HG03280 (cell line): ENCODE measurements at regions not wholly inside any gene's neighbourhood (a gene's known extent, or its start where the extent isn't known, plus 50 kb on each side); places are given as distances from the start of the nearest gene placed in this dataset.

Experiments
- ATAC-seq: cut with Tn5 transposase; IDR thresholded peaks from one replicate; pipeline ENCODE4 v1.9.1; 2021; ENCODE audit warnings: mild to moderate bottlenecking, moderate library complexity; ENCODE audit not compliant: unreplicated experiment

DNA sequence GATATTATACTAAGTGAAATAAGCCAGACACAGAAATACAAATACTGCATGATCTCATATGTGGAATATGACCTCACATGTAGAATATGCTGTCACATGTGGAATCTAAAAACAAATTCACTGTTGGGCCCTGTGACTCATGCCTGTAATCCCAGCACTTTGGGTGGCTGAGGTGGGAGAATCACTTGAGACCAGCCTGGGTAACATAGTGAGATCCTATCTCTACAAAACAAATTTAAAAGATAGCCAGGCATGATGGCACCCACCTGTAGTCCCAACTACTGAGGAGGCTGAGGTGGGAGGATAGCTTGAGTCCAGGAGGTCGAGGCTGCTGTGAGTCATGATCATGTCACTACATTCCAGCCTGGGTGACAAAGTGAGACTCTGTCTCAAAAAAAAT, 160.3 kb downstream of the PTEN start:
- ATAC-seq: no peak

DNA sequence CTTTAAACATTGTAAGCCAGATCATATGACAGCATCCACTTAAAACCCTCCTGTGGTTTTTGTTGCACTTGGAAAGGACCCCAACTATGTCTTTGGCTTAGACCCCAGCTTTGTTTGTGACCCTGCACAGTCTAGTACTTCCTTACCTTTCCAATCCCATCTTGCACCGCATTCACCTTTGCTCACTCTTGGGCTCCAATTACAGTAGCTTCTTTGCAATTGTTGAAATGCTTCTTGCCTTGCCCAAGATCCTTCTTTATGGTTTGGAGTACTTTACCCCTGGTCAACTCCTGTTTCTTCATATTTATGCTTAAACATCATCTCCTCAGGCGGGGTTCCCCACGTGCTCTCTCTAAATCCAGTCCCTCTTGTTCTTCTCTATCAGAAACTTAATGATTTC, 162.6 kb downstream of the PTEN start:
- ATAC-seq: no peak

DNA sequence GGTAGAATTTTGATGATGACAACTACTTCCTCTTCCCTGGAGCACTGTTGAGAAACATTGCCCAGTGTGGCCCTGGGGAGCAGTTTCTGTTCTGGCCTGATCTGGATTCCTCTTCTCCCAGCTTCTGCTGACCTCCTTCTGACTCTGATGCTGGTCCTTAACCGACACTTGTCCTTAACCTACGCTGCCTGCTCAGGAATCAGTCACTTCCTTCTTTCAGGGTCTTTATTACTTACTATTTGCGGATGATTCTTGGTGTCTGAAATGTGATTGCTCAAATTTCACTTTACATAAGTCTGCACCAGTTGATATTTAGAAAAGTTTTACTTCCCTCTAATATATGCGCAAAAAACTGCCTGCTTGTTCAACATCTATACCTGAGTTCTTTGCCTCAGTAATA, 164.1 kb downstream of the PTEN start:
- ATAC-seq: no peak

DNA sequence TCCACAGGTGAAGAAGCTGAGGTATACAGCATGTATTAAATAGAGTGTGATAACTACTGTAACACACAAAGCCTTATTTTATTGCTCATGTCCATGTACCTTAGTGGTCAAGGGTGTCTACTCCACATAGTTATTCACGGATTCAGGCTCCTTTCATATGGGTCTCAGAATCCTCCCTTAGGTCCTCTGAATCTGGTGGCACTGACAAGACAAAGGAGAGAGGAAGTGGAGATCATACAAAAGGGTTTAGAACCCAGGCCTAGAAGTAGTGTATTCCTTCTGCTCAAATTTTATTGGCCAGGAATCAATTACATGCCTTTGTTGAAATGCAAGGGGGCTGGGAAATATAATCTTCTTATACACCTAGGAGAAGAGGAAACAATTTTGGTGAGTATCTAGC, 164.6 kb downstream of the PTEN start:
- no peak for ATAC-seq

DNA sequence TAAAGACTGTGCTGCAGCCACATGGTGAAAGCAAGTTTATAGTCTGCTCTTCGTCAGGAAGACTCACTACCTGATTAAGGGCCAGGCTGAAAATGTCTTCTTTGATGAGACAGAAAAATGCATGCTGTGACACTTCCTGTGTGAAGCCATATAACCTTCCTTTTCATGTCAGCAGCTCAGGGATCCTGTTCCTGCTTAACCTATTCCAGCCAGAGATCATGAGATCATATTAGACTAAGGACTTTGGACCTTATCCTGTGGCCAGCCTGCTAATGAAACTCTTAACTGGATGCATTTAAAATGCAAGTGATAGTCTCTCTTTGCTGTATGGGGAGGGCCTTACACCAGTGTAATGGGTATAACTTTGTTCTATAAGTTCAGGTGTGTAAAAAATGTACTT, 165.2 kb downstream of the PTEN start:
- ATAC-seq: no peak

DNA sequence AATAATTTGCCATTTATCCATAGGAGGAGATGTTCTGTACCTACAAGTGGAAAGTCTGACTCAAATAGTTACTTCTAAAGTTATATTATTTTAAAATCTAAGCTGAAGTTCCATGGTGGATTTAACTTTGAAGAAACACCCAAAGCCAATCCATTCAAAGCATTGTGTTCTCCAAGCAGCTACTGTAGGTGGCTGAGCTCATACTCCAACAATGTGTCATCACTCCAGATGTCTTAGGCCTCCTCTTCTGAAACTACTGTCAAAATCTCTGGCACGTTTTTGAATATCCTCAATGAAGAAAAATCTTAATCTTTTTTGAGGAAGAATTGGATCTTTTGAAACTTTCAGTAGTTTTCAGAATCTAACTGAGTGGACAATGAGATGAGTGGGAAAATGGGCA, 169.1 kb downstream of the PTEN start:
- ATAC-seq: no peak

DNA sequence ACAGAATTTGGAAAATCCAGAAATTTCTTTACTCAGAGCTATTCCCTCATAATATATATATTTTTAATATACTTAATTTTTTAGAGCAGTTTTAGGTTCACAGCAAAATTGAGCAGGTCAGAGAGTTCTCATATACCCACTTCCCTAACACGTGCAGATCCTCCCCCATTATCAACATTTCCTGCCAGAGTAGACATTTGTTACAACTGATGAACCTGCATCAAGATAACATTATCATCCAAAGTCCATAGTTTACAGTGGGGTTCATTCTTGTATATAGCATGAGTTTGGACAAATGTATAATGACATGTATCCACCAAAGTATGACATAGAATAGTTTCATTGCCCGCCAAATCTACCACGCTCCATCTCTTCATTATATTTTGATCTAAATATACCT, 170.0 kb downstream of the PTEN start:
- no peak for ATAC-seq

DNA sequence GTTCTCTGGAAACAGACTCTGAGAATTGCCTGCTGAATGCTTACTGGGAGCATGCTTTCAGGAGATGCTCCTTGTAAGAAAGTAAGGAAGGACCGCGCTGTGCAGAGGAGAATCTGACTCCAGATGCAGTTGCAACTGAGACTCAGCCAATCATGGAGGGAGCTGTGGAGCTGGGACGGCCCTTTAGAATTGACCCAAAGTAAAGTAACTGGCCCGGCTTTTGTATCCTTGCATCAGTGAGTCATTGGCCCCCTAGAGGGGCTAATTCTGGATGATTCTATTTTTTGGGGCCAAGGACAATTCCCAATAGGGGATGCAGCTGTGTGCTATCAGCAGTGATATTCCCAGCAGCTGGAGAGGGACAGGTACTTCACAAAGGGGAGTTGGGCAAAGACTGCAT, 170.4 kb downstream of the PTEN start:
- no peak for ATAC-seq

DNA sequence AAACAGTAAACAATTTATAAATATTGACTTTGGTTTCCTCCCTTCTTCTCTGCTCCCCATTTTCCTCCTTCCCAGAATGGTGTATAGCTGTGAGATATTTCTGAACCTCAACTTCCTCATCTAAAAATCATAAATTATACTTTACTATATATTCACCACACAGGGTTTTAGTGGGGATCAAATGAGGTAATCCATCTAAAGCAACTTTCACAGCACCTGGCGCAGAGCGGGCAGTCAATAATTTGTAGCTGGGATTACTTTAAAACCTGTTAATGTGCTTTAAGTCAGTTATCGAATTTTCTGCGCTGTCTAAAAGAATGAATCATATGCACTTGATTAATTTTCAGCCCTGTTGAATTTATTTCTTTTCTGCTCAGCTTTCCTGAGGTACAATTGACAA, 172.7 kb downstream of the PTEN start:
- no peak for ATAC-seq

DNA sequence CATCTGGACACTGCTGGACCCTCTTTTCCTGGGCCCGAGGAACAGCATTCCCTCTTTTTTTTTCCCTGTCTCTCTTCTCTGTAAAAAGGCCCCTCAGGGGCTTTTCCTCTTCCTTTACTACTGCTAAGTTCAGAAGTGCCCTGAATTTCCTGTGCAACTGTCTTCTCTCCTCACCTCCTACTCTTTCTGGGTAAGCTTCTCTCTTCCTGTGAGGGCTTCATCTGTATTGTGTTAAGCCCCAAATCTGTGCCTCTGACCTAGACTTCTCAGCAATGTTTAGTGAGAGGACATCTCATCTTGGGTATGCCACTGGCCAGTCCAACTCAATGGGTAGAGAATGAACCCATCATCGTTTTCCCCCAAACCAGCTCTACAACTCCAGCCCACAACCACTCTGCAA, 174.2 kb downstream of the PTEN start:
- no peak for ATAC-seq

DNA sequence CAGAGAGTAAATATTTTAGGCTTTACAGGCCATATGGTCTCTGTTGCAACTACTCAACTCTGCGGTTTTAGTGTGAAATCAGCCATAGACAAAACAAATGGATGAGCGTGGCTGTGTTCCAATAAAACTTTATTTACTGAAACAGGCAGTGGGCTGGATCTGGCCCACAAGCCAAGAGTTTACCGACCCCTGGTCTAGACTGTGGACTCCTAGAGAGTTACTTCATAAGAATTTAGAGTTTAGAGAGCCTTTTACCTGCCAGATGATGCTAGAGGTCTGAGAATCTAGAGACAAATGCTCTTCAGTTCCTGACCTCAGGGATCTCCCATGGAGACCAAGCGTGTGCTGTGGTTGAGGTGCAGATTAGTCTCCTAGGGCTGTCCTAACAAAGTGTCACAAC, 174.8 kb downstream of the PTEN start:
- ATAC-seq: no peak

DNA sequence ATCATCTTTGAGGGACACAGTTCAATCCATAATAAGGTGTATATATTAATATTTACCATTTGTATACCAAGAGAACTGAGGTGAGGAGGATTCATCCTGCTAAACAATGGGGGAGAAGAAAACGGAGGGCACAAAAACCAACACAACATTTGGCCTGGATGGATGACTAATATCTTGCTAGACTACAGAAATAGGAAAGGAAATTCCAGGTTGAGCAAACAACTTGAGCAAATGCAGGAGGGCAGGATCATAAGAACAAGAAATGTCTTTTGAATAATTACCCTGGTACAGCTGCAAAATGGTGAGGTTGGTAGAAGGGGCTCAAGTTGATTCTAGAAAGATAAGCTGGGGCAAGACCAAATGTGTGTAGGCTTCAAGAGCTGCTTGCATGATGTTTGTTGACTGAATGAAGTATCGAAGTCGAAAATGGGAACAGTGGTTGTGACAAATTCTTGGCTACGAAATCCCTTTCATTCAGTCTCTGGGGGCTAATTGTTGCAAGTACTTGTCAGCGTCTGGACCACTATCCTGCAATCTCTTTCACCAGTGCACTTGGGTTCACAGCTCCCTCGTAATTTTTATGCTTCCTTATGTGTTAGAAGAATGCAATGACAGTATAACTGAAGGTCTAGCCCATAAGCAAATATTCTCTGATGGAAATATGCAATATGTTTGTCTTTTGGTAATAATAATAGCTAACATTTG, 176.2 kb downstream of the PTEN start:
- no peak for ATAC-seq

DNA sequence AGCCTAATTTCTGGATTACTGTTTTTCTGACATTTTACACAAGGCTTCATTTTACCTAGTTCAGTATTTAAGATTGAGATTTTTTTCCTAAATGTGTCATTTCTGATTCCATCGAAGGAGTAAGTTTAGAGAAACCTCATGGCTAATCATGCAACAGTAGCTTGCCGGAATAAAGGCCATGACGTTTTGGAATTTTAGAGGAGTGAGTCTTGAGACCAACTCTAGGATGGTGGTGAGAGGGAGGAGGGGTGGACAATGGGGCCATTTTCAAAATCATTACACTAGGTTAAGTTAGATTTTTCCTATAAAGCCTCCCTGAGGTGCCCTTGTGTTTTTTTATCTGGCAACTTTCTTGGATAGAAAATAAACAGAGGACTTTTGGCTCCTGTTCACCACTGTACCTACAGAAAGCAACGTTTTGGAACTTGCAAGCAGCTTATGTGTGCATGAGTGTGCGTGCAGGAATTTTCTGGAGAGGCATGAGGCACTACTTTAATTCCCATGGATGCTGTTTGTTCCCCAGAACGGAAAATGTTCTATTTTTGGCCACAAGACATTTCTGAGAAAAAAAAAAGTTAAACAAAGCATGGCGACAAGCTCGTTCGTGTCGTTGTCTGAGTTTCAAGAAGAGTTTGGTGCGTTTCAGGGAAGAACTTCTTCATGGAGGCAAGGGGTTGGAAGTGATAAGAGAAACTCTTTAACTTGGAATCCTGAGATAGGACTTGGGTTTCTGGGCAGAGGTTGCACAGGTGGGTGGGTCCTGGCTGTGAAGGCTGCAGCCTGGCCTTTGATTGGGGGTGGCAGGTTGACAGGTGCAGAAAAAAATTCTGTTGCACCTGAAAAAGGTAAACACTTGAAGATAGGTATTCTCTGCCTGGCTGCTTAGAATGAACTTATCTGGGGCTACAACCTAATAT, 178.1 kb downstream of the PTEN start:
- no peak for ATAC-seq

DNA sequence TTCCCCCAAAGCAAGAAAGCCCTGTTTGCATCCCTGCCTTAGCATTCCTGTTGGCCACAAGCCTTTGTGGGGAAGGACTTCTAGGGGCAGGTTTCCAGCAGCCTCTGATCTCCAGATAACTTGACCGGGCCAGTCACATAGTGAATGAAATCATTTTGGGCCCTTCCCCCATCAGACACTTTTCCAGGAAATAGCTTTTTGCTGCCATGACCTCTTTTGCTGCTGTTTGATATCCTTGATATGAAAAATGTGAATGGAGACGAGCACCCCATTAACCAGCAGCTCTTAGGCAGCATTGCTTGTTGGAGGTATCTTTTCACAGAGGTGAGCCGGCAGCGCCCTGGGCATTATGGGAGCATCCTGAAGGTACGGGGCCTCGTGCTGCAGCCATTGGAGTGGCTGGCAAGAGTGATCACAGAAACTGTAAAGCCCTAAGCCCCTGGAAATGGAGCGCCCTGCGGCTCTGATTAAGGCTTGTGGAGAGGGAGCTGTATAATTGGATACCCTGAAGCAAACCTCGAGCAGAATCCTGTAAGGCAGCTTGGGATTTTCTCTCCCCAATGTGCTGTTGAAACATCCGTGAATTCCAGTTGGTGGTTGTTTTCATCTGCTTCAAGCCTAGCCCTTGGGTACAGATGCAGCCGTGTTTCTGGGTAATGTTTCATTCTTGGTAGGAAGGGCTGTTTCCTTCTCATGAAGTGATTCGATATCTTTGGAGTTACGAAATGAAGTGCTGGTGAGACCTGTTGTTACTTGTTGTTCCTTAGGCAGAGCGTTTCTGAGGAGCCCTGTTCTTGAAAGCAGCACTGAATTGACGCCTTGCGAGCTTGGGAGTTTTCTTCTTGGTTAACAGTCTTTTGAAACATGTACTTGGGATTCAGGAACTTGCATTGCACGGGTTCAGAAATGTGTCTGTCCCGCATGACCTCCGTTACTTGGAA, 179.0 kb downstream of the PTEN start:
- ATAC-seq: no peak

DNA sequence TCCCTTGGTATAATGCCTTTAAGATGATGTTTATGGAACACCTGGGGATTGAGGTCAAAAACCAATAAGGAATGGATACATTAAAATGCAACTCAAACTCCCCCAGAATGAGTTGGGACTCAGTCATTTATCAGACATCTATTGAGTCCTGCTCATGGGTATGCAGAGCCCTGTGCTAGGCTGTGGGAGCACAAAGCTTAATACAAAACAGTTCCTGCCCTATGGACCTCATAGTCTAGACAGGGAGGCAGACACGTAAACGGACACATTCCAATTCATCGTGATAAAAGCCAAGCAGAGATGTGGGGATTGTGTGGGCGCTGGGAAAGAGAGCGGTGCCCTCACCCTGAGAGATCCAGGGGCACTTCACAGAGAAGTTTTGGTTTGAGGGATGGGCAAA, 181.7 kb downstream of the PTEN start:
- ATAC-seq: no peak

DNA sequence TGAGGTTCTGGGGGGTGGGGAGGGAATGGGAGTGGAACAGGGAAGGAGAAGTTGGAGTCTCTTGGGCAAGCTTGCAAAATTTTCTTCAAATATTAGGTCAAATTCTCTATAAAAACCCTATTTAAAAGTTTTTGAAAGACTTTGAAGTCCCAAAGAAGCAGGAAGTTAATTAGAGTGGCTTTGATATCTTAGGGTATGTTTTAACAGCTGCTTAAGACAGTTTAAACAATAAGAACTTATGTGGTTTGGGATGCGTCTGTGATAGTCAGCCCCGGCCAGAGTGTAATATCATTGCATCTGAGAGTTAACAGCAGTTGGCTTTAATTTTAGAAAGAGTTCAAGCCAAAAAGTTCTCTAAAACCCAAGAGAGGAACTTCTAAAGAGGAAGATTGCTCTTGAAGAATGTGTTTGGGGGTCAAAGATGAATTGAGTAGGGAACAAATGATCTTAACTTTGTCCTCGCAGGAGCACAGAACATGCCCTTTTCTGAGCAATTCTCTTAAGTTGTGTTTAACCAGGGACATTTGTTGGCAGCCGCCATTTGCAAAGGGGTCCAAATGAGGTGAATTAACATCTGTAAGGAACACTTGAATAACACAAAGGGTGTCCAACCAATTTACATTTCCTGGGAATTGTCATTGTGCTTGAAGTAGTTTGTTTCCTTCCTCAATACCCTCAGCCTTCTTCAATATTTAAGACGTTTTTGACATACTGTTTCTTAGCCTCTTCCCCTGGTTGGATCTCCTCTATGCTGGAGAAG, 182.4 kb downstream of the PTEN start:
- ATAC-seq: no peak

DNA sequence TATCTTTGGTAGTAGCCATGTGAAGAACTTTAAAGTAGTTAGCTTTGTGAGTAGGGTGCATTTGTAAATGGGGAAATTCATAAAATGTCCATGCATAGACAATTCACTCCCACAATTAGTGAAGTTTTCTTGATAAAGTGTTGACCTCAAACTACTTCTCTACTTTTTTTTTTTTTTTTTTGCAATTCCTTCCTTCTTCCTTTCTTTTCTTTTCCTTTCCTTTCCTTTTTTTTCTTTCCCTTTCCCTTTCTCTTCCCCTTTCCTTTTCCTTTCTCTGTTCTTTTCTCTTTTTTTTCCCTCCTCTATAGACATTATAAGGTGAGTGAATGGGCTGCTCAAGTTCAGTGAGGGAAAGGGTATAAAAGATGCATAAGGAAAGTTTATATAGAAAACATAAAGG, 184.2 kb downstream of the PTEN start:
- no peak for ATAC-seq

DNA sequence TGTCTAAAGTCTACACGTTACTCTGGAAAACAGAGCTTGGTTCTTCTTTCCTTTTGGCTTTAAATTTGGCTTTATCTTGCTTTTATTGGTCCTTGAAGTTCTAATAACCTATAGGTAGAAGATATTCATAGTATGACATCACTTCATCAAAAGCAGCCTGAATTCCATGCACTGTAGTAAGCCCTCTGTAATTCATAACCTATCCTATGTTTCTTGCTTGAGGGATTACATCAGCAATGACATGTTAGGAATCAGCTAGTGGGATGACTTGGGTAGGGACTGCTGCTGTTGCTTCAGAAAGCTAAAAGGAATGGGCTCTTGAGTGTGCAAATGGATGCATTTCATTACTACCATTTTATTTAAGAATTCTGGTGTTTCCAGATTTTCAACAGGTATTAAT, 184.9 kb downstream of the PTEN start:
- no peak for ATAC-seq

DNA sequence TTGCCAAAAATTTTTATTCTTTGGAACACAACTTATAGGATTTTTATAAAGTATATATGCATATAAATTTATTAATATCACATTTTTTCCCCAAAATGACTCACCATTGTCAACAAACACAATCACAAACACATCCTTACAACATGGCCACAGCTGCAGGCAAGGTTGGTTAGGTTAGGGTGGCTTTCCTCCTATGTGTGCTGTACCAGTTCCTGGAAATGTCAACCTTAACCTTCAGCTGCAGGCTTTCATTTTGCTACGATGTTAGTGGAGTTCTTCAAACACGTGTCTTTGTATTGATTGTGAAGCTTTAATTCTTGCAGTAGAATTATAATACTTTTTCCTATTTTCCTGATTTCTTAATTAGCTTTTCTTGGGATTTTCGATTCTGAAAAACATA, 185.8 kb downstream of the PTEN start:
- no peak for ATAC-seq

DNA sequence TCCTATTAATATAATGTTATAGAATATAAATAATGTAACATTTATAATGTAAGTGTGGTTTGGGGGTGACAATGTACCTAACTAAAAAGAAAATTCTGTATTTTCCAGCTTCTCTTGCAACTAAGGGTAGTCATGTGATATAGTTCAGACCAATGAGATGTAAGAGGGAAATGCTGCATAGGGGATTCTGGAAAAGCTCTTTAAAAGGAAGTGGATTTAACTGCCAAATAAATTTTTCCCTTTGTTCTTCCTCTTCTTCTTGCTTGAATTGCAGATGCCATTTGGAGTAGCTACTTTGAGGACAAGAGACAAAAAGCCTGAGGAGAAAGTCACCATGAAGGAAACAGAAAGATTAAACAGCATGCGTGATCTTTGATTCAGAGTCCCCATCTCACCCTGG, 194.3 kb downstream of the PTEN start:
- ATAC-seq: no peak

DNA sequence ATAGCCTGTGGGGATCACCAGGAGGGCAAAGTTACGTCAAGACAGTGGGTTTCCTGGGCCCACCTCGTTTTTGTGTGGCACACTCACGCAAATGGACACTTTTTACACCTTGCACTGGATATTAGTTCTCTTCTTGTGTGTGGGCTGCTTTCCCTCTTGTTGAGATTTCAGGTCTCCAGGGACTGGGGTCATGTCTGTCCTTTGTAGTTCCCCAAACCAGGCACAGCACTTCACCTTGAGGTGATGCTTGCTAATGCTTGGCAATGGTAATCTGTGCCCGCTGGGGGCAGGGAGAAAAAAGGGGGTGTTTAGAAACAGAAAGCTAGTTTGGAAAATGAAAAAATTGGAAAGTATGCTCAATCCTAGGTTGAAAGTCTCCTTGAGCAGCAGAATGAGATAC, 195.3 kb downstream of the PTEN start:
- no peak for ATAC-seq
